ENCODE measurements at regions not wholly inside any gene's neighbourhood (a gene's known extent, or its start where the extent isn't known, plus 50 kb on each side); places are given as distances from the start of the nearest gene placed in this dataset.

DNA sequence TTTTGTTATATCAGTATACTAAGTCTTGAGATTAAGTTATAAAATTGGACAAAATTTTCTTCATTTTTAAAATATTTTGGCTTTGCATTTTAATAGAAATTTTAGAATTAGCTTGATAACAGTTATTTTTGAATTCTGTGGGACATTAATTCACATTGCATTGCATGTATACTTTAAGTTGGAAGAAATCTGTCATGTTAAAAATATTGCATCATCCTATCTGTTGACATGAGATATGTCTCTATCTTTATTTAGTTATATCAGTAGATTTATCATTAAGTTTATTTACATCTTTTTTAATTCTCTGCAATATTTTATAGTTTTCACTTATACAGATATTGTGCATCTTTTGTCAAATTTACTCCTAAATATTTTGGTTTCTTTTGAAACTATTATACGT, 904.6 kb upstream of the NR2F2 start:
- DNase-seq, result no peak

DNA sequence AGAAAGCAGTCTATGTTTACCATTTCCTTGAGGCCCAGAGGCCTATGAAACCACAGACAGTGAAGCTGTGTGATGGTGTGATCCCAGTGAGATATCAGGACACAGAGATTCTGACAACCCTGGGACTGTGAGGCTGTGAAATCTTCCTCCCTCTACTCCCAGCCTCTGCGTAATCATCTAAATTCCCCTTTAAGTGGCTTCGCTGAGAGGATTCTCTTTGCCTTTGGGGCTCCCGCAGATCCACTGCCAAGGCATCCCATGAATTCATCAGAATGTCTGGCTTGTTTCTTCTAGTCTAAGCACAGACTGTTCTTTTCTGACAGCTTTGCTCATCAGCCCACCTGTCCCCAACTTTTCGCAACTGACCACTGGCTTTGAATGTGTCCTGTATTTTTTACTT, 901.2 kb upstream of the NR2F2 start:
- no peak for DNase-seq

DNA sequence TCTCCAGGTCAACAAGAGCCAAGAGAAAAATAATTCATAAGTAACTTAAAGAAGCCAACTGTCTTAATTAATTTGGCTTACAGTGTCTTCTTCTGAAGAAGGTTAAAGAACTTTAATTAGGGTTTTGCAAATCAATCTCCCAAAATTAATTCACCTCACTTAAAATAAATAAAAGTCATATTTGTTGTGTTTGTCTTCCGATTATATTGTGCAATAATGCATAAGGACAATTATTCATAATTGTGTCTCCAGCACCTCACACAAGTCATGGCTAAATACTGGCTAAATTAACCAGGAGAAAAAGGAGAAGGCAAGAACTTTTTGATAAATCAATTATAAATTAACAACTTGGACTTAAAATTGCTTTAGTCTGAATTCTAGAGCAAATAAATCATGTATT, 899.0 kb upstream of the NR2F2 start:
- DNase-seq, result no peak

DNA sequence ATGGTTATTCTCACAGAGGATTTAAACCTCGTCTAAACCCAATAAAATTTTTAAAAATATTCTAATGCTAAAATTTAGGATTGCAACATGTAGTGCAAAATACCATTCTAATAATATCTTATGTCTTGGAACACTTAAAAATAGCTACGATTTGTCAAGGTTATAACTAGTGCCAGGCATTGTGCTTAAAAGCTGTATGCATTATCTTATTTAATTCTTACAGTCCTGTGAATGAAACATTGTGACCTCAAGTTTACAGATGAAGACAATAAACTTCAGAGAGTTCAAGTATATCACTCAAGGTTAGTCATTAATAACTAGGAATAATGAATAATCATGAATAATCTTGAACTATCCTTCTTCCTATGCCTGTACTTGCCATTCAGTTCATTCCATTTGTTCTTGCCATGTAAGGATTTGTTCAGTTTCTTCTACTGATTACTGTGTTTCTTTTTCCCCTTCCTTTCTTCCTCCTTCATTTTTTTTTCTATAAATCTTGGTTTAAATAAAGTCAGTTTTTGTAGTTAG, 897.6 kb upstream of the NR2F2 start:
- no peak for DNase-seq

DNA sequence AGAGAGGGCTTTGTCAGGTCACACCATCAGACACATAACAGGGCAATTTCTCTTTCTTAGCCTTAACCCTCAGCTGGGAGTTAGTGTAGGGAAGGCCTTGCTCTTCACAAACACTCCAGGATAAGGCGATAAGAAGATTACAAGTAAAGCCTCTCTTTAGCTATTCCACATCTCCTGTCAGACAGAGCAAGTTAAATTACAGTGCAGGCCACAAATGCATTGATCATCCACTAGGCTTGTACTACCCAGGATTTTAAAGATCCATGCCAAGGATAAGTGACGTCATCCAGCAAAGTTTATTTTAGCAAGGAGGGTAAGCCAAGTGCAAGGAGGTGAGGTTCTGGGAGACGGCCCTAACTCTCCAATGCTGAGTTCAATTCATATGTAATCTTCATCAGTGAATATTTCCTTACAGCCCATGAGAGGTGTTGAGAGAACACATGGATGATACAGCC, 890.6 kb upstream of the NR2F2 start:
- DNase-seq, result no peak

DNA sequence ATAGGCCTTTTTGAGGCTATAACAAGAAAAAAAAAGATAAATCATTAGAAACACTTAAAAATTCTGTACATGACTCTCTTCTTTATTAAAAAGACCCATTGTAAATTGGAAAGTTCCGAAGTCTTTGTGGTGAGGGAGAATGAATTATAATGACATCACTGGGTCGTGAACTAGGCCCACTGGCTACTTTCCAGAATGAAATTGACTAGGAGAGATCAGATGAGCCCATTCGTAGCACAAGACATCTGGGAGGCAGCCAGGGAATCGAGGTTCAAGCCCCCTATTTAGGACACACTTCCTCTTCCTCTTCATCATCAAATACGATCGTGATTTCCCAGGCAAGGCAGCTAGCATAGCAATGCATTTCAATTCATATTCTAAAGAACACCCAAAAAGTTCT, 889.8 kb upstream of the NR2F2 start:
- DNase-seq, result no peak

DNA sequence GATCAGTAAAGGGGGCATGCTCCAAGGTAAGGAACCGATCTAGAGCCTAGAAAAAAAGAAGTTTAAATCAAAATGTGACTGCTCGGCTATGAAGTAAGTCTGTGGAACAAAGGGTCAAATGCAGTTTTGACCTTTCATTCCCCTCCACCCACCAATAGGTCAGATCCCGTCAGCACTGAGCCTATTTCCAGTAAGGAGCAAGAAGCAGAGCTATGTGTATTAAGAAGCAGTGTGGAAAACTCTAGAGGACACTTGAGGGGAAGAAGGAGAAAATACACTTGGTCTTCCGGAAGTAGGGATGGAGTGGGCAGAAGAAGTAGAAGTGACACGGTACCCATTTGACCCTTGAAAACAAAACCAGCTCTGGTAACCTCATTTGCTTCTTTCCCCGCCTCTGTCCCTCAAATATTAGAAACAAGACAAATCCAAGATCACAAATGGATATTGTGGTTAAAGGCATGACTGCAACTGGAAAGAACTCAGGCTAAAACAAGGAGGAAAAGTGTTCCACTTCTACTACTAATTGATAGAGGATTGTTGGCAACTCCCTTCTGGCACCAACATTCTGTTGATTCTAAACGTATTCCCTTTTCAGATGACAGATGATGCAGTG, 888.3 kb upstream of the NR2F2 start:
- no peak for DNase-seq

DNA sequence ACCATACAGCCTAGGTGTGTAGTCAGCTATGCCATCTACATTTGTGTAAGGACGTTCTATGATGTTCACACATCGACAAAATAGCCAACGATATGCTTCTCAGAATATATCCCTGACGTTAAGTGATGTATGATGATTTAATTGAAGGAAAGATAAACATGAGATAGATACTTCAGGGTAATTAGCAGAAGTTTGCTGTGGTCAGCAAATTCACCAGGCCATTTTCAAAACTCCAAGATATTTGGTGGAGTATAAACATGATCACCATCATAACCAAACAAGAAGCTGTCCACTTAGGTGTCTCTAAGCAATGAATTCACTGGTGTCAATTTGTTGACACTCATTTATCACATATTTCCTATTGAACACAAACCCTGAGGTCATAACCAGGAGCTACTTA, 885.6 kb upstream of the NR2F2 start:
- no peak for DNase-seq

DNA sequence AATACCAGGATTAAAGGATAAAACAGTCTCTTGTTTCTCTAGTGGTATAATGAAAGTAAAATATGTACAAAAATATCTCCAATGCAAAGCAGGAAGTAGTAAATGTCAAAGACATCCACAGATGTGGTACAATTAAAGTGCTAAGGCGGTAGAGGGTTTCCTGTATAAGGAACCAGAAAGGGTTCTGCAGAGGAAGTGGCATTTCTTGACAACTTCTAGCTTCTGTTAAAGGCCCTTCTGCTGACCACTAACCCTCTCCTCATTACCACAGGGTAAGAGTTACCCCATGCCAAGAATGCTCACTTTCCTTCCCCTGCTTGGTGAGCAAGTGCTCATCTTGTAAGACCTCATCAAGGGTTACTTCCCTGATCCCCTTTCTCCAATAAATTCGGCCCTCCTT, 883.6 kb upstream of the NR2F2 start:
- DNase-seq, result peak; percentile 3

DNA sequence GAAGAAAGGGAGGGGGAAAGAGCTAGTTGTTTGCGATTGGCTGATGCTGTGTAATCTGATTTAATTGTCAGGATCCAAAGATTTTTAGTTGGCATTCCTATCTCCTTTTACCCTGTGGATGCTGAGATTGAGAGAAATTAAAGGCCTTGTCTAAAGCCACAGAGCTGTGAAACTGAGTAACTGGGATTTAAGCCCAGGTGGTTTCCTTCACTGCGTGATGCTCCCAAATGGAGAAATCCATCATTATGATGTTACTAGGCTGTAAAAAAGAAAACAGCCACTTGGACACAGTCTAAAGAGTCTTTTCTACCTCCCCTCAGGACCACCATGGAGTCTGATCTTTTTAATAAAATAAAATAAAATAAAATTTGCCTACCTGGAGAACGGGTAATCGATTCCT, 883.0 kb upstream of the NR2F2 start:
- DNase-seq, result no peak

DNA sequence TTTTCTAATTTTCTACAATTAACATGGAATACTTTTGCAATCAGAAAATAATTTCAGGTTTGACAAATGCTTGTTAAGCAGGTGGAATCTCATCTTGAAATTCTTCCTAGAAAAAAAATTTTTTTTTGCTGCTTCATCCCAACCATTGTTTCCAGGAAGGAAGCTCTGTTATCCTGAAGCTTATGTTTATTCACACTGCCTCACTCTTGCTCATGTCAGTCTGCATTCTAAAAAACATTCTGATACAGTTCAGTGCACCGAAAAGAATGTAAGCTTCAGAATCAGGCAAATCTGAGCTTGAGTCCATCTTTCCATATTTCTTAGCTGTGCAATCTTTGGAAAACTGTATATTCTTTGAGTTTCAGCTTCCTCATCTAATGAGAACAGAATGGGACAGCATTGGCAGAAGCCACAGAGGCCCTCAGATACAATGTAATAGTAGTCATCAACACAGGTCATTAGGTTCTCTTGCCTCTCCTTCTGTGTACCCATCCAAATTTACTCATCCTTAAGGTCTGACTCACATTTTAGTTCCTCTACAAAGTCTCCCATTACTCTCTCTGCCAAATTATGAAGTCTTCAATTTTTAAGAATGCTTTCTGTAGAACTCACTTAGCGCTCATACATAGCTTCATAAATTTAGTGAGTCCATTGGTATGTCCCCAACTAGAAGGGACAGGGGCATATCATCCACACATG, 881.8 kb upstream of the NR2F2 start:
- no peak for DNase-seq

DNA sequence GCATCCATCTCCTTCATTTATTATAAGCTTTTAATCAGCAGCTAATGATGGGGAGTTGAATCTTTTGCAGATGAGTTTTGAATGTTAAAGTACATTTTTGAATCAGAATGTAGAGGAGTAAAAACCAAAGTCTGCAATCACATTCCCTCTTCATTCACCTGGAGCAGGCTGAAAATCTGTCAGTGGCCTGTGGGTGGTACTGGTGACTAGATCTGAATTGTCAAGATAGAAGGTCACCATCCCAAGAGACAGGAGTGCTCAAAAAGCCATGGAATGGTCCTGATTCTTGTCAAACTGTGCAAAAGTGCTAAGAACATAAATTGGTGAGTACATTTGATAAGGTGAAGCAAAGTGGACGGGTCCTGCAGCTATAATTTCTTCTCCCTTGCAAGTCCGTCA, 881.3 kb upstream of the NR2F2 start:
- DNase-seq, result no peak

DNA sequence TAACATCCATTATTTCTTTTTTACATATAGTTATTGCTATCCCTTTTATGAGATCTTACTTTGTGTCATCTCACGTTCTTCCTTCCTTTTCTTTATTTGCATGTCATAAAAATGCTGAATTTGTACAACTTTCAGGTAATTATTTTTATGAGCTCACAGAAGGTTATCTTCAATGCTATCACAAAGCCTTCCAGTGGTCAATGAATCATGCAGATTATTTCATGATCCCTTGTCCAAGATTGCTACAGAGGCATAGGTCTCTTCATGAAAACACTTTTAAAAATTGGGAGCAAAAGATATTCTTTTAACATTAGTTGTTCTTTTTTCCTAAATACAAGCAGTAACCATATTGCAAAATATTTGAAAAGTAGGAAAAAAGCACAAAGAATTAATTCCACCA, 880.1 kb upstream of the NR2F2 start:
- no peak for DNase-seq

DNA sequence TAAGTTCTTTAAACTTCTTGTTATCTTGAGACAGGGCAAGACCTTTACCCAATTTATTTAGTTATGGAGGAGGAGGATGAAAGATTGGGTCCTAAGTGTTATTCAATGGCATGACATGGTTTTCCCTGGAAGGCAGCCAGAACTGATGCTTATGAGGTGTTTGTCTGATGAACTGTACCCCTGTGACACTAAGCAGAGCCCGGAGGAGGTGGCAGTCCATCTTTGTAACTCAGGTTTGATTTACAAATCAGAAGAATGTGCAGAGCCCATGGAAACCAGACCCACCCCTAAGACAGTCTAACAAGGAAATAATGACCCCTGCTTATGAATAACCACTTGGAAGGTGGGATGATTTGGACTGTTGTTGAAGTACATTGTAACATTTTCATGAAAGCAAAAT, 878.6 kb upstream of the NR2F2 start:
- DNase-seq, result no peak

DNA sequence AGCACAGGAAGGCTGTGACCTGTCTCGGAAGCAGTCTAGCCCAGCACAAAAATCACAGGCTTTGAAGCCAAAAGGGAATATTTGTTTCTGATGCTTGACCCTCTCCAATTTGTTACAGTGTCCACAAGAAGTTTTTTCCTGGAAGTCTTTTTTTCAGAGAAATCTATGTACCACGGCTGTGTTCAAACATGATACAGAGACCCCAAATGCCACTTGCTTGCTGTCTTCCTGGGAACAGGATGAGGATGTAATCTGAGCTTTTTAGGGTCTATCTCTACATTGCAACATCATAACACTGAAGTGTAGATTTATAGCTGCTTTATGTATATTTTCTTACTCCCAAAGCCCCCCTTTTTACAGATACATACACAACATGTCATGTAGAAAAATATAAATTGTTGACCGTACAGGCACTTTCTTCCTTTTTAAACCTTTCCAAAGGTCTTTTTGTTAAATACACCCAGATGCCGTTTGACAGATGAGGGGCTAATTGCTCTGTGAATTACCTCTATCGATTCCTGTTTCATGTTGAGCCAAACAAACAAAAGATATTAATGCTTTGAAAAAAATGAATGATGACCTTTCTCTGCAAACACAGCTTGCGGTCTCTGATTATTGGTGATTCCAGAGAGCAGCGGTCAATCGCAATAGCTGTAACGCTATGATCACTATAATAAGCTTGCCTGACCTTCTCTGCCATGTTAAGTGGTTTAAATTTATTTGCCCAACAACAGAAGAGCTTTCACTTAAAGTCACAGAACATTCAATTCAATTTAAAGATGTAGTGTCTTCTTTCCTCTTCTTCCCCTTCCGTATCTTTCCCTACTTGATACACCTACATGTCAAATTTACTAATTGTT, 875.9 kb upstream of the NR2F2 start:
- no peak for DNase-seq

DNA sequence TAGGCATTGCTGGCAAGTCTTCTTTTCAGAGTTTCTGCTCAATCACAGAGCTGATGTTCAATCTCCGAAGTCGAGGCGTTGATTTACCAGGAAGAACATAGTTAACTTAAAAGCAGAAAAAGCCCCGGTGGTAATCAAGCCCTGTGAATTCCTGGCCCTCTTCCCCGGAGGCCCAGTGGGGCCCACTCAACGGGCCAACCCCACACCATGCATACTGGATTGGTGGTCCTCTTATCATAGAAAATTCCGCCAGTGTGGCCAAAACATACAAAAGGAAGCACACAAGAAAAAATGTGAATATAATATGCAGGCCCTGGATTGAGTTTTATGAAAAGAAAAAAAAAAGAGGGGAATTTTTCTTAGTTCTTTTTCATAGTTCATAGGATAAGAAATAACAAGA, 873.0 kb upstream of the NR2F2 start:
- no peak for DNase-seq

DNA sequence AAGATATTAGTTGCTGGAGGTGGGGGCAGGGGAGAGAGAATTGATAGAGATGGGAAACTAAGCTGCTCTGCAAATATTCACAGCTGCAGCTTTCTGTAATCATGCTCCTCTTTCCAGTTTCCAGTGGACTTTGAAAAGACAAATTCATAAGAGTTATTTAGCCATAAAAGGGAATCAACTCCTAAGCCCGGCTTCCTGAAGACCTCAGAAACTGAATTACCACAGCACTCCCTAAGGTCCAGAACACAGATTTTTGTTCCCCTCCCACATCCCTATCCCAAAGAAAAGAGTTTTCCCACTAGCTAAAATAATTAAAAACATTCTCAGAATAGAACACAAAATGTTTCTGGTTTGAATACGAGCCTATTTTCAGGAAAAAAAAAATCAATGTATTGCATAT, 871.8 kb upstream of the NR2F2 start:
- DNase-seq, result no peak

DNA sequence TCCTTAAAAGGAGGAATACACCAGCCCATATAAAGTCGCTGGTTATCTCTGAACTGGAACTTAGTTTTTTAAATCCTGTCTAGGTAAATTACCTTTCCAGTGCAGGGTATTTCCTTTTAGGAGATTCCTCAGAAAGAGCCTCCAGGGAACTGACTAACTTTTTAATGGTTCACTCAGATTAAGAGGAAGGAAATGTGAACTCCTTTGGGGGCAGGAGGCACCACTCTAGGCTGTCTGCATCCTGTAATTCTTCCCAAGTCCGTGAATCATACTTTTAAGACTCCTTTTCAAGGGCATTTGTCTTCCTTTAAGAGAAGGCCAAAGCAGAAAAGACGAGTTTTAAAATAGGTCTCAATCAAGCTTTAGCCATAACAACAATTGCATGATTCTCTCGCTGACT, 871.2 kb upstream of the NR2F2 start:
- no peak for DNase-seq

DNA sequence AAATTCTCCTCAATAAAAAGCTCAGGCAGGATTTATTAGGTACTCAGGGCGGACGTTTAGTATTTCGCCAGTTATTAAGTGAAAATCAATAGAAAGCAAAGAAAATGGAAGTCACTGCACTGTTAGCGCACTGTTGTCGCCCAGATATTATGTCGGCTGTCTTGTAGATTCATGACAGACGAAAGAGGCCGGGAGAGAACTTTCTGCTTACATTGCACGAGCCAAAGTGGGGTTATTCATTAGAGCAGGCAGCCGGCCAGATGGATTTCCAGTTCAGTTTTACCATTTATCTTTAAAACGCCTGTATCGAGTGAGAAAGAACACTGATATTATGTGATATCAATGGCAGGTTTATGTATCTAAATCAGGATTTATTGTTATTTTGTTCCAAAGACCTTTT, 866.0 kb upstream of the NR2F2 start:
- no peak for DNase-seq

DNA sequence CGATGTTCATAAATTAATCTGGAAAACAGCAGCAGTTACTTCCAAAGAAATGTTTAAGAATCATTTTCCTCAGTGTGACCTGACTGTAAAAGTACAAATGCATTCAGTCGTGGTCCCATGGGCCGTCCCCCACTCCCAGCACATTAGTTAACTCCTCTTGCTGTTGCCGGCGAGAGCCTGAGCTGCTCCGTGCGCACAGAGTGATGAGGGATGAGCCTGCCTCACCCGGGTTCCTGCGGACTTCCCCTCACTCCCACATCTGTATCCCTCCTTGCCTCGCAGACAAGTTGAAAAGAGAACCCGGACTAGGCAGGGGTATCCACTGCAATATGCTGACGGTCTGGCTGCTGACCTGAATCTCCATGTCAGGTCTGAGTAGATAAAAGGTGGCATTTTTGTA, 861.7 kb upstream of the NR2F2 start:
- DNase-seq, result no peak

DNA sequence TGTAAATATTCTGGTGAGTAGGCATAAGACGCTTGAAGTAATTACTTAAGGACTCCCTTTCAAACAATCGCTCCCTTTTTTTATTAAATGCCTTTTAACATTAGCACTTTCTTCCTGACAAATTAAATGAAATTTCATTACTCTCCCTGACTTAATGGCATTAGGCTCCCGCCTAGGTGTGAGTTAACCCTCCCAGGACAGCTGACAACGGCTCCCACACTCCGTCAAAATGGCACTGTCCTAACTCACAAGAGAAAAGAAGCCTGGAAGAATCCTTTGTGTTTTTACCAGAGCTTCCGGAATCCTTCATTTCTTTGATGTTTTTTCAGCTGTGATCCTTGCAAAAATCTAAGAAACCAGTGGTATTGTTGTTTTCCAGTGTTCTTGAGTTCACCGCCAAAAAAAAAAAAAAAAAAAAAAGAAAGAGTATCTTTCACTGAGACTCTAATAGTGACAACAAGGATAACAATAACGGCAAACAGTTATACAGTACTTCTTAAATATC, 861.0 kb upstream of the NR2F2 start:
- no peak for DNase-seq

DNA sequence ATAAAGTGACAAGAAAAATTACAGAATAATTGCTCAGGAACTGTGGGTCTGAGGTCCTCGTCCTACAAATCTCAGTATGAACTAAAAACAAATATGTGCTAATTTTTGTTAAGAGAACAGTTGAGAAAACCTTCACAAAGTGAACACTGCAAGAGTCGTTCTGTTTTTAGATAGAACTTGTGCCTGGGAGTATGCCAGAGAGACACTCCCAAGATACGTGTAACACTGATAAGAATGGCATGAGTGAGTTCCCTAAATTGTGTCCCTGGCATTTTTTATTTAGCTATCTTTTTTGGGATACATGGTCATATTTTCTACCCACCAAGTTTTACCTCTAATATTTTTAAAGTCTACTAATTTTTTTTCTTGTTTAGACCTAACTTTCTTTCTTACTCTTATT, 860.0 kb upstream of the NR2F2 start:
- no peak for DNase-seq

DNA sequence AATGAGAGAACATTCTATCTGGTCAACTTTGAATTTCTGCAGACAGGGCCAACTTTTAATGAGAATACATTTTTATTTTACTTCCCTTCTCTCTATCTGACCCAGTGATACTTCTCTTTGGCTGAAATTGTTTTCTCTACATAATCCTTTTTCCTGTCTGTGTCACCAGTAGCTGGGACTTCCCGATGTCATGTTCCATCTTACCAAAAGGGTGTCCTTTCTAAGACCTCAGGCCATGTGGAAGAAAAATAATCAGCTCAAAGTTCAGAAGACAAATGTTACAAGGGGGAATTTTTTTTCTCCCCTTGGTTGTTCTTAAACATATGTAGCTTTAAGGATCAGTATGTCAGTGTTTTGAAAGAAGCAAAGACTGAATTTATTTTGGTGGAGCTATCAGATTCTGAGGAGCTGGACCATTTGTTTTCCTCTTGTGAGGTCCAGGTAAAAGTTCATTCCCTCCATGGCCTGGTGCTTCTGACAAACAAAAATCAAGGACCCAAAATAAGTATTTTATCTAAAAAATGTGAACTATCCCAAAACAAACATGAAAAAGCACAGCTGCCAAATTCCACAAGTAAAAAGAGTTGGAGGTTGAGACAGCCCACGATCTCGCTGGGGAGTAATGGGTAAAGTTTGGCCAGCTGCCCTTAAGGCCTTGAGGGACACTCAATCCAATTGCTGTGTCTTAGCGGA, 859.4 kb upstream of the NR2F2 start:
- no peak for DNase-seq

Data from activated T-cell treated with anti-CD3 and anti-CD28 coated beads for 4 hours (primary cell).